ENCODE measurements at regions not wholly inside any gene's neighbourhood (a gene's known extent, or its start where the extent isn't known, plus 50 kb on each side); places are given as distances from the start of the nearest gene placed in this dataset.

GRCh38 chr4:124762956-124763355, 50.4 kb upstream of the ANKRD50 start:
- DNase-seq (ENCODE audit: low read depth) = no peak
- TF ChIP-seq CTCF (conservative IDR thresholded peaks at IDR 0.05; ENCODE audit: low read length) = no peak
- no peak overlapping the region for H3K4me3 ChIP-seq (ENCODE audit: low read length)
